Panc1 (cell line): ENCODE measurements at regions not wholly inside any gene's neighbourhood (a gene's known extent, or its start where the extent isn't known, plus 50 kb on each side); places are given as distances from the start of the nearest gene placed in this dataset.

Source experiments
- ATAC-seq: fragments of 200-7000 bp; cut with Tn5 transposase; 2 replicates; pipeline ENCODE4 v1.9.1; 2020; ENCODE audit warnings: mild to moderate bottlenecking, moderate library complexity
- BruUV-seq: library from RNA; stranded (reverse); fragments of 400-500 nt; replicated peaks from 2 replicates; lab custom pipeline; 2021; lab: Mats Ljungman, UMichigan
- CTCF ChIA-PET: fragments of 300-600 bp; sonication (Branson Sonifier 250); formaldehyde crosslinking; loops from one replicate; lab custom pipeline; 2022; ENCODE audit warnings: antibody characterized with exemption; lab: Charles Lee
- POLR2A ChIA-PET: fragments of 300-600 bp; sonication (Branson Sonifier 250); formaldehyde crosslinking; loops from one replicate; lab custom pipeline; 2022; ENCODE audit warnings: antibody characterized with exemption; lab: Charles Lee
- DNase-seq: peaks from one replicate; pipeline ENCODE4 v3.0.0-alpha.2; 2010; ENCODE audit warnings: low read depth, low spot score
- H3K27ac ChIP-seq: 2 replicates; pipeline ENCODE4 v1.5.1; 2011; ENCODE audit warnings: mild to moderate bottlenecking, low read length, inconsistent platforms
- H3K27me3 ChIP-seq: fragments of 200-500 bp; sonication (Bioruptor generic); 2 replicates; pipeline ENCODE4 v1.6.0; 2014; ENCODE audit warnings: low read length, inconsistent platforms; ENCODE audit not compliant: control insufficient read depth, insufficient read depth
- H3K36me3 ChIP-seq: fragments of 200-500 bp; sonication (Bioruptor generic); 2 replicates; pipeline ENCODE4 v1.5.1; 2014; ENCODE audit warnings: inconsistent platforms, mild to moderate bottlenecking, low read length, moderate library complexity; ENCODE audit not compliant: control insufficient read depth, insufficient read depth
- H3K4me1 ChIP-seq: 2 replicates; pipeline ENCODE4 v1.5.1; 2011; ENCODE audit warnings: inconsistent platforms, mild to moderate bottlenecking, low read length, moderate library complexity; ENCODE audit not compliant: control insufficient read depth, insufficient read depth
- H3K4me3 ChIP-seq, 2 experiments: 2 replicates each; pipeline ENCODE4 v1.5.1; 2011 to 2012; ENCODE audit warnings: low read depth in 2 of 2, low read length in 2 of 2, mild to moderate bottlenecking in 2 of 2, inconsistent platforms in 1 of 2, moderate library complexity in 1 of 2
- H3K9me3 ChIP-seq: fragments of 200-500 bp; sonication (Bioruptor generic); 2 replicates; pipeline ENCODE4 v1.5.1; 2014; ENCODE audit warnings: low read depth, mild to moderate bottlenecking, inconsistent platforms, low read length, moderate library complexity; ENCODE audit not compliant: control insufficient read depth, insufficient read depth
- CTCF ChIP-seq: fragments of 450-650 bp; IDR thresholded peaks from 2 replicates; pipeline ENCODE4 v1.5.1; 2017; ENCODE audit warnings: mild to moderate bottlenecking
- POLR2AphosphoS5 ChIP-seq: IDR thresholded peaks from 2 replicates; pipeline ENCODE4 v1.6.1; 2012; ENCODE audit warnings: mild to moderate bottlenecking, low read depth, low read length, moderate library complexity
- REST ChIP-seq, 2 experiments: IDR thresholded peaks; 2 replicates each; pipeline ENCODE4 v1.6.1; 2011 to 2012; ENCODE audit warnings: low read depth in 2 of 2, control low read depth in 1 of 2, low read length in 1 of 2, mild to moderate bottlenecking in 1 of 2, moderate library complexity in 1 of 2; ENCODE audit not compliant: insufficient read depth in 1 of 2
- SIN3A ChIP-seq: IDR thresholded peaks from 2 replicates; pipeline ENCODE4 v1.6.1; 2012; ENCODE audit warnings: low read depth, mild to moderate bottlenecking, low read length, moderate library complexity, borderline replicate concordance; ENCODE audit not compliant: insufficient read depth
- TCF7L2 ChIP-seq: IDR thresholded peaks from 2 replicates; pipeline ENCODE4 v1.6.1; 2011; ENCODE audit warnings: mild to moderate bottlenecking, low read depth, low read length, inconsistent platforms
- in situ Hi-C: cut with HindIII; loops from 2 replicates; pipeline ENCODE4 v1.10.0; 2016; ENCODE audit warnings: low sequenced_read_pairs, low pct_unique_long_range_greater_than_20kb
- intact Hi-C: fragments of 100-400 bp; cut with micrococcal nuclease; formaldehyde crosslinking; loops from one replicate; pipeline ENCODE4 v1.10.0; 2022; ENCODE audit not compliant: unreplicated experiment

- no peaks in the 10 kb centered on the region for H3K27me3 ChIP-seq
- intact Hi-C loops = no loop called here
- H3K27ac ChIP-seq = no peak overlapping the region
- no peaks in the 10 kb centered on the region for H3K4me1 ChIP-seq
- no TSS peak for BruUV-seq
- POLR2A ChIA-PET = no interaction called here
- no peak for ATAC-seq
- H3K4me3 ChIP-seq = no peak overlapping the region
- no peak for DNase-seq
- no peaks in the 10 kb centered on the region for H3K36me3 ChIP-seq
- TF ChIP-seq POLR2AphosphoS5 (no peak), SIN3A (no peak), TCF7L2 (no peak), CTCF (no peak), REST (IDR thresholded peaks at IDR 0.05; ENCODE audit: insufficient read depth in 1 of 2, low read depth in 2 of 2, low read length in 1 of 2) (no peak)
- in situ Hi-C loops = no loop called here
- H3K9me3 ChIP-seq = no peaks in the 10 kb centered on the region
- CTCF ChIA-PET = no interaction called here
Measured at GRCh38 chr3:84439476-84439875, 519.3 kb upstream of the CADM2 start.

GRCh38 chr3:84440291-84440690, 518.5 kb upstream of the CADM2 start:
- Histone ChIP-seq H3K4me3 (no peak overlapping the region), H3K27me3 (no peaks in the 10 kb centered on the region), H3K36me3 (no peaks in the 10 kb centered on the region), H3K27ac (no peak overlapping the region), H3K4me1 (no peaks in the 10 kb centered on the region), H3K9me3 (no peaks in the 10 kb centered on the region)
- no TSS peak for BruUV-seq
- ChIA-PET CTCF (no interaction called here), POLR2A (no interaction called here)
- intact Hi-C loops (no loop called here), in situ Hi-C loops (no loop called here)
- no peak for TF ChIP-seq POLR2AphosphoS5
- no peak for ATAC-seq
- DNase-seq = no peak

- H3K27ac ChIP-seq = no peak overlapping the region
- intact Hi-C loops = no loop called here
- DNase-seq (no peak), ATAC-seq (no peak)
- no peaks in the 10 kb centered on the region for H3K36me3 ChIP-seq
- in situ Hi-C loops = no loop called here
- TF ChIP-seq TCF7L2 = no peak
- no peak for TF ChIP-seq CTCF
- TF ChIP-seq SIN3A = no peak
- no peak for TF ChIP-seq REST (IDR thresholded peaks at IDR 0.05; ENCODE audit: insufficient read depth in 1 of 2, low read depth in 2 of 2, low read length in 1 of 2)
- TF ChIP-seq POLR2AphosphoS5 = no peak
- H3K9me3 ChIP-seq = no peaks in the 10 kb centered on the region
- no TSS peak for BruUV-seq
- ChIA-PET CTCF (no interaction called here), POLR2A (no interaction called here)
- H3K27me3 ChIP-seq = no peaks in the 10 kb centered on the region
- H3K4me3 ChIP-seq = no peak overlapping the region
- no peaks in the 10 kb centered on the region for H3K4me1 ChIP-seq
Measured at GRCh38 chr3:84442533-84442932, 516.3 kb upstream of the CADM2 start.
